HG03159 (cell line): ENCODE measurements at regions not wholly inside any gene's neighbourhood (a gene's known extent, or its start where the extent isn't known, plus 50 kb on each side); places are given as distances from the start of the nearest gene placed in this dataset.

Experiments used
- ATAC-seq: cut with Tn5 transposase; IDR thresholded peaks from one replicate; pipeline ENCODE4 v1.9.1; 2021; ENCODE audit warnings: mild to moderate bottlenecking, moderate library complexity; ENCODE audit not compliant: unreplicated experiment

GRCh38 chr5:91443761-91444467, 60.8 kb upstream of the ARRDC3 start:
- ATAC-seq: no peak

- ATAC-seq: no peak
Observed at GRCh38 chr5:91443023-91443422, 59.9 kb upstream of the ARRDC3 start.

GRCh38 chr5:91441082-91441481, 58.0 kb upstream of the ARRDC3 start:
- ATAC-seq: no peak

GRCh38 chr5:91438871-91439270, 55.8 kb upstream of the ARRDC3 start:
- no peak for ATAC-seq

GRCh38 chr5:91436241-91436640, 53.1 kb upstream of the ARRDC3 start:
- no peak for ATAC-seq

- ATAC-seq: no peak
Observed at GRCh38 chr5:91434348-91434747, 51.2 kb upstream of the ARRDC3 start.

GRCh38 chr5:91433861-91434260, 50.7 kb upstream of the ARRDC3 start:
- ATAC-seq: no peak
